ENCODE measurements at regions not wholly inside any gene's neighbourhood (a gene's known extent, or its start where the extent isn't known, plus 50 kb on each side); places are given as distances from the start of the nearest gene placed in this dataset.

DNA sequence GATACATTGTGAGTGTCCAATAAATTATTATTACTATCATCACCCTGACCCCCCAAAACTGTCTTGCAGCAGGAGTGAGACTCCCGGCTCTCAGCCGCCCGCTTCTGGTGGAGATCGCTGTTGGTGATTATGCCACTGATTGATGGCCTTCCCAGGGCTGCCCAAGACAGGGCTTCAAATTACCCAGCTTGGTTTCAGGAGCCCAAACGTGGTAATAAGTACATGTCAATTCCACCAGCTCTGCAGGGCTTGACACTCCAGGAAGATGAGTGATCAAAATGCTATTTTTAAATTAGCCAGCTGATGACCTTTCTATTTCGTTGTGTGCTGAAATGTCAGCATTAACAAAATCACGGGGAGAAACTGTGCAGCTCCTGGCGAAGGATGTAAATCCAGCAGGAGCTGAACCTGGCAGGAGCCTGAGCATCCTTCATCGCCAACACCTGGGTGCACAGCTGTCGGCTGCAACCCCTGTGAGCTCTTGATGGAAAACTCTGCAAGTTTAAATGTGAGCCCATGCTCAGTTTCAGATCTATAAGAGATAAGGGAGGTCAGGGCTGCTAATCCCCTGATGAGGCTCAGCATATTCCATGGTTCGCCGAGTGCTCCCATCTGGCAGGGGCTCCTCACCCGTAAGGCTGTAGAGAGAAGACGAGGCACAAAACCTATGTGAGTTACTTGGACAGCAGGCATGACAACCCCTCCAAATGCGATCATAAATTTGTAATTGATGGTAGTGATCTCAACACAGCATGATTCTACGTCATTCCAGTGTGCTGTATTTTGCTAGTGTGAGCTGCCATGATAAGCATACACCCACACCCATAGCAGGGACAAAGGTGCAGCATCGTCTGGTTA lies 446.3 kb downstream of the TCERG1L start:
- TF ChIP-seq, protein P1, sequence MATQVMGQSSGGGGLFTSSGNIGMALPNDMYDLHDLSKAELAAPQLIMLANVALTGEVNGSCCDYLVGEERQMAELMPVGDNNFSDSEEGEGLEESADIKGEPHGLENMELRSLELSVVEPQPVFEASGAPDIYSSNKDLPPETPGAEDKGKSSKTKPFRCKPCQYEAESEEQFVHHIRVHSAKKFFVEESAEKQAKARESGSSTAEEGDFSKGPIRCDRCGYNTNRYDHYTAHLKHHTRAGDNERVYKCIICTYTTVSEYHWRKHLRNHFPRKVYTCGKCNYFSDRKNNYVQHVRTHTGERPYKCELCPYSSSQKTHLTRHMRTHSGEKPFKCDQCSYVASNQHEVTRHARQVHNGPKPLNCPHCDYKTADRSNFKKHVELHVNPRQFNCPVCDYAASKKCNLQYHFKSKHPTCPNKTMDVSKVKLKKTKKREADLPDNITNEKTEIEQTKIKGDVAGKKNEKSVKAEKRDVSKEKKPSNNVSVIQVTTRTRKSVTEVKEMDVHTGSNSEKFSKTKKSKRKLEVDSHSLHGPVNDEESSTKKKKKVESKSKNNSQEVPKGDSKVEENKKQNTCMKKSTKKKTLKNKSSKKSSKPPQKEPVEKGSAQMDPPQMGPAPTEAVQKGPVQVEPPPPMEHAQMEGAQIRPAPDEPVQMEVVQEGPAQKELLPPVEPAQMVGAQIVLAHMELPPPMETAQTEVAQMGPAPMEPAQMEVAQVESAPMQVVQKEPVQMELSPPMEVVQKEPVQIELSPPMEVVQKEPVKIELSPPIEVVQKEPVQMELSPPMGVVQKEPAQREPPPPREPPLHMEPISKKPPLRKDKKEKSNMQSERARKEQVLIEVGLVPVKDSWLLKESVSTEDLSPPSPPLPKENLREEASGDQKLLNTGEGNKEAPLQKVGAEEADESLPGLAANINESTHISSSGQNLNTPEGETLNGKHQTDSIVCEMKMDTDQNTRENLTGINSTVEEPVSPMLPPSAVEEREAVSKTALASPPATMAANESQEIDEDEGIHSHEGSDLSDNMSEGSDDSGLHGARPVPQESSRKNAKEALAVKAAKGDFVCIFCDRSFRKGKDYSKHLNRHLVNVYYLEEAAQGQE (IDR thresholded peaks at IDR 0.05; ENCODE audit: unreplicated experiment) = no peak
- TF ChIP-seq, protein P2, sequence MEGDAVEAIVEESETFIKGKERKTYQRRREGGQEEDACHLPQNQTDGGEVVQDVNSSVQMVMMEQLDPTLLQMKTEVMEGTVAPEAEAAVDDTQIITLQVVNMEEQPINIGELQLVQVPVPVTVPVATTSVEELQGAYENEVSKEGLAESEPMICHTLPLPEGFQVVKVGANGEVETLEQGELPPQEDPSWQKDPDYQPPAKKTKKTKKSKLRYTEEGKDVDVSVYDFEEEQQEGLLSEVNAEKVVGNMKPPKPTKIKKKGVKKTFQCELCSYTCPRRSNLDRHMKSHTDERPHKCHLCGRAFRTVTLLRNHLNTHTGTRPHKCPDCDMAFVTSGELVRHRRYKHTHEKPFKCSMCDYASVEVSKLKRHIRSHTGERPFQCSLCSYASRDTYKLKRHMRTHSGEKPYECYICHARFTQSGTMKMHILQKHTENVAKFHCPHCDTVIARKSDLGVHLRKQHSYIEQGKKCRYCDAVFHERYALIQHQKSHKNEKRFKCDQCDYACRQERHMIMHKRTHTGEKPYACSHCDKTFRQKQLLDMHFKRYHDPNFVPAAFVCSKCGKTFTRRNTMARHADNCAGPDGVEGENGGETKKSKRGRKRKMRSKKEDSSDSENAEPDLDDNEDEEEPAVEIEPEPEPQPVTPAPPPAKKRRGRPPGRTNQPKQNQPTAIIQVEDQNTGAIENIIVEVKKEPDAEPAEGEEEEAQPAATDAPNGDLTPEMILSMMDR (conservative IDR thresholded peaks at IDR 0.05; ENCODE audit: low read depth in 2 of 2) = no peak
- TF ChIP-seq POLR2AphosphoS5 (IDR thresholded peaks at IDR 0.05; ENCODE audit: low read depth) = no peak
- TF ChIP-seq CREB1 (CRISPR knock-in tag; IDR thresholded peaks at IDR 0.05; ENCODE audit: low read depth) = no peak
- no peak for TF ChIP-seq EZH2 (IDR thresholded peaks at IDR 0.05; ENCODE audit: low read depth, unreplicated experiment)
- no peak for TF ChIP-seq ZNF331 (CRISPR knock-in tag; IDR thresholded peaks at IDR 0.05; ENCODE audit: low read depth)
- TF ChIP-seq JUNB (IDR thresholded peaks at IDR 0.05; ENCODE audit: unreplicated experiment) = no peak
- TF ChIP-seq STAT1 (IDR thresholded peaks at IDR 0.05; ENCODE audit: unreplicated experiment) = no peak
- TF ChIP-seq ZNF114 (CRISPR knock-in tag; IDR thresholded peaks at IDR 0.05) = no peak
- no peak for TF ChIP-seq EZH2phosphoT487 (IDR thresholded peaks at IDR 0.05; ENCODE audit: unreplicated experiment)
- TF ChIP-seq NANOG (IDR thresholded peaks at IDR 0.05; ENCODE audit: borderline replicate concordance) = no peak
- TF ChIP-seq, protein P3, sequence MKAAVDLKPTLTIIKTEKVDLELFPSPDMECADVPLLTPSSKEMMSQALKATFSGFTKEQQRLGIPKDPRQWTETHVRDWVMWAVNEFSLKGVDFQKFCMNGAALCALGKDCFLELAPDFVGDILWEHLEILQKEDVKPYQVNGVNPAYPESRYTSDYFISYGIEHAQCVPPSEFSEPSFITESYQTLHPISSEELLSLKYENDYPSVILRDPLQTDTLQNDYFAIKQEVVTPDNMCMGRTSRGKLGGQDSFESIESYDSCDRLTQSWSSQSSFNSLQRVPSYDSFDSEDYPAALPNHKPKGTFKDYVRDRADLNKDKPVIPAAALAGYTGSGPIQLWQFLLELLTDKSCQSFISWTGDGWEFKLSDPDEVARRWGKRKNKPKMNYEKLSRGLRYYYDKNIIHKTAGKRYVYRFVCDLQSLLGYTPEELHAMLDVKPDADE (IDR thresholded peaks at IDR 0.05) = no peak
- TF ChIP-seq, protein P4, sequence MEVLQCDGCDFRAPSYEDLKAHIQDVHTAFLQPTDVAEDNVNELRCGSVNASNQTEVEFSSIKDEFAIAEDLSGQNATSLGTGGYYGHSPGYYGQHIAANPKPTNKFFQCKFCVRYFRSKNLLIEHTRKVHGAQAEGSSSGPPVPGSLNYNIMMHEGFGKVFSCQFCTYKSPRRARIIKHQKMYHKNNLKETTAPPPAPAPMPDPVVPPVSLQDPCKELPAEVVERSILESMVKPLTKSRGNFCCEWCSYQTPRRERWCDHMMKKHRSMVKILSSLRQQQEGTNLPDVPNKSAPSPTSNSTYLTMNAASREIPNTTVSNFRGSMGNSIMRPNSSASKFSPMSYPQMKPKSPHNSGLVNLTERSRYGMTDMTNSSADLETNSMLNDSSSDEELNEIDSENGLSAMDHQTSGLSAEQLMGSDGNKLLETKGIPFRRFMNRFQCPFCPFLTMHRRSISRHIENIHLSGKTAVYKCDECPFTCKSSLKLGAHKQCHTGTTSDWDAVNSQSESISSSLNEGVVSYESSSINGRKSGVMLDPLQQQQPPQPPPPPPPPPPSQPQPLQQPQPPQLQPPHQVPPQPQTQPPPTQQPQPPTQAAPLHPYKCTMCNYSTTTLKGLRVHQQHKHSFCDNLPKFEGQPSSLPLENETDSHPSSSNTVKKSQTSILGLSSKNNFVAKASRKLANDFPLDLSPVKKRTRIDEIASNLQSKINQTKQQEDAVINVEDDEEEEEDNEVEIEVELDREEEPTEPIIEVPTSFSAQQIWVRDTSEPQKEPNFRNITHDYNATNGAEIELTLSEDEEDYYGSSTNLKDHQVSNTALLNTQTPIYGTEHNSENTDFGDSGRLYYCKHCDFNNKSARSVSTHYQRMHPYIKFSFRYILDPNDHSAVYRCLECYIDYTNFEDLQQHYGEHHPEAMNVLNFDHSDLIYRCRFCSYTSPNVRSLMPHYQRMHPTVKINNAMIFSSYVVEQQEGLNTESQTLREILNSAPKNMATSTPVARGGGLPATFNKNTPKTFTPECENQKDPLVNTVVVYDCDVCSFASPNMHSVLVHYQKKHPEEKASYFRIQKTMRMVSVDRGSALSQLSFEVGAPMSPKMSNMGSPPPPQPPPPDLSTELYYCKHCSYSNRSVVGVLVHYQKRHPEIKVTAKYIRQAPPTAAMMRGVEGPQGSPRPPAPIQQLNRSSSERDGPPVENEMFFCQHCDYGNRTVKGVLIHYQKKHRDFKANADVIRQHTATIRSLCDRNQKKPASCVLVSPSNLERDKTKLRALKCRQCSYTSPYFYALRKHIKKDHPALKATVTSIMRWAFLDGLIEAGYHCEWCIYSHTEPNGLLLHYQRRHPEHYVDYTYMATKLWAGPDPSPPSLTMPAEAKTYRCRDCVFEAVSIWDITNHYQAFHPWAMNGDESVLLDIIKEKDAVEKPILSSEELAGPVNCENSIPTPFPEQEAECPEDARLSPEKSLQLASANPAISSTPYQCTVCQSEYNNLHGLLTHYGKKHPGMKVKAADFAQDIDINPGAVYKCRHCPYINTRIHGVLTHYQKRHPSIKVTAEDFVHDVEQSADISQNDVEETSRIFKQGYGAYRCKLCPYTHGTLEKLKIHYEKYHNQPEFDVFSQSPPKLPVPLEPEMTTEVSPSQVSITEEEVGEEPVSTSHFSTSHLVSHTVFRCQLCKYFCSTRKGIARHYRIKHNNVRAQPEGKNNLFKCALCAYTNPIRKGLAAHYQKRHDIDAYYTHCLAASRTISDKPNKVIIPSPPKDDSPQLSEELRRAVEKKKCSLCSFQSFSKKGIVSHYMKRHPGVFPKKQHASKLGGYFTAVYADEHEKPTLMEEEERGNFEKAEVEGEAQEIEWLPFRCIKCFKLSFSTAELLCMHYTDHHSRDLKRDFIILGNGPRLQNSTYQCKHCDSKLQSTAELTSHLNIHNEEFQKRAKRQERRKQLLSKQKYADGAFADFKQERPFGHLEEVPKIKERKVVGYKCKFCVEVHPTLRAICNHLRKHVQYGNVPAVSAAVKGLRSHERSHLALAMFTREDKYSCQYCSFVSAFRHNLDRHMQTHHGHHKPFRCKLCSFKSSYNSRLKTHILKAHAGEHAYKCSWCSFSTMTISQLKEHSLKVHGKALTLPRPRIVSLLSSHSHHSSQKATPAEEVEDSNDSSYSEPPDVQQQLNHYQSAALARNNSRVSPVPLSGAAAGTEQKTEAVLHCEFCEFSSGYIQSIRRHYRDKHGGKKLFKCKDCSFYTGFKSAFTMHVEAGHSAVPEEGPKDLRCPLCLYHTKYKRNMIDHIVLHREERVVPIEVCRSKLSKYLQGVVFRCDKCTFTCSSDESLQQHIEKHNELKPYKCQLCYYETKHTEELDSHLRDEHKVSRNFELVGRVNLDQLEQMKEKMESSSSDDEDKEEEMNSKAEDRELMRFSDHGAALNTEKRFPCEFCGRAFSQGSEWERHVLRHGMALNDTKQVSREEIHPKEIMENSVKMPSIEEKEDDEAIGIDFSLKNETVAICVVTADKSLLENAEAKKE (CRISPR knock-in tag; IDR thresholded peaks at IDR 0.05) = no peak

Data from GM23338 (cell line).